ENCODE measurements at regions not wholly inside any gene's neighbourhood (a gene's known extent, or its start where the extent isn't known, plus 50 kb on each side); places are given as distances from the start of the nearest gene placed in this dataset.

DNA sequence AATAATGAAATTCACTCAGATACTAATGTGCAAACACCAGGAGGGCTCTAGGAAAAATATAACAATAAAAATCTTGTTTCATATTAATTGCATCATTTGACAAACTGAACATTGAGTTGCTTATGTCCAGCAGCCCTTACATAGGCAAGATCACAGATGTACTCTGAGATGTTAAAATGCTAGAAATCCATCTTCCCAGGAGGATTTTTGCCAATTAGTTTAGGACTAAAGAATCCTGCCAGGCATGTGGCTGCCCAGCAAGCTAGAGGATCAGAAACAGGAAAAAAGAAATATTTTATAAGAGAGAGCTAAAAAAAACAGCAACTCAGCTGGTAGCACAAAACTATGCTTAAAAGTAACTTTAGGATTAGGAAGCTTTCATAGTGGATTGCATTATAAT, 407.8 kb downstream of the NXPH1 start:
- TF ChIP-seq POLR2A (IDR thresholded peaks at IDR 0.05) (no peak), EP300 (IDR thresholded peaks at IDR 0.05) (no peak)
- TF ChIP-seq, protein P1, sequence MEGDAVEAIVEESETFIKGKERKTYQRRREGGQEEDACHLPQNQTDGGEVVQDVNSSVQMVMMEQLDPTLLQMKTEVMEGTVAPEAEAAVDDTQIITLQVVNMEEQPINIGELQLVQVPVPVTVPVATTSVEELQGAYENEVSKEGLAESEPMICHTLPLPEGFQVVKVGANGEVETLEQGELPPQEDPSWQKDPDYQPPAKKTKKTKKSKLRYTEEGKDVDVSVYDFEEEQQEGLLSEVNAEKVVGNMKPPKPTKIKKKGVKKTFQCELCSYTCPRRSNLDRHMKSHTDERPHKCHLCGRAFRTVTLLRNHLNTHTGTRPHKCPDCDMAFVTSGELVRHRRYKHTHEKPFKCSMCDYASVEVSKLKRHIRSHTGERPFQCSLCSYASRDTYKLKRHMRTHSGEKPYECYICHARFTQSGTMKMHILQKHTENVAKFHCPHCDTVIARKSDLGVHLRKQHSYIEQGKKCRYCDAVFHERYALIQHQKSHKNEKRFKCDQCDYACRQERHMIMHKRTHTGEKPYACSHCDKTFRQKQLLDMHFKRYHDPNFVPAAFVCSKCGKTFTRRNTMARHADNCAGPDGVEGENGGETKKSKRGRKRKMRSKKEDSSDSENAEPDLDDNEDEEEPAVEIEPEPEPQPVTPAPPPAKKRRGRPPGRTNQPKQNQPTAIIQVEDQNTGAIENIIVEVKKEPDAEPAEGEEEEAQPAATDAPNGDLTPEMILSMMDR (IDR thresholded peaks at IDR 0.05): no peak
